OCI-LY1 (cell line): ENCODE measurements at regions not wholly inside any gene's neighbourhood (a gene's known extent, or its start where the extent isn't known, plus 50 kb on each side); places are given as distances from the start of the nearest gene placed in this dataset.

Source experiments
- CTCF ChIP-seq: fragments of 200-600 bp; sonication (generic), shearing (Covaris generic); IDR thresholded peaks from 2 replicates; pipeline ENCODE4 v1.5.1; 2017; ENCODE audit warnings: mild to moderate bottlenecking, antibody characterized with exemption, low read length, moderate library complexity, mixed read lengths
- EZH2 ChIP-seq: fragments of 200-600 bp; sonication (generic), shearing (Covaris generic); IDR thresholded peaks from 2 replicates; pipeline ENCODE4 v1.8.0; 2017; ENCODE audit warnings: borderline replicate concordance, mixed run types, mild to moderate bottlenecking, antibody characterized with exemption, low read length, moderate library complexity, mixed read lengths

- TF ChIP-seq CTCF (no peak), EZH2 (no peak)
Measured at GRCh38 chr2:41142478-41142877, 690.6 kb upstream of the SLC8A1 start.
